Omental fat pad (tissue), 3 donors: ENCODE measurements at regions not wholly inside any gene's neighbourhood (a gene's known extent, or its start where the extent isn't known, plus 50 kb on each side); places are given as distances from the start of the nearest gene placed in this dataset.

Experiments used
- ATAC-seq: fragments of 150-250 bp; one replicate; pipeline ENCODE4 v1.9.1; 2016; ENCODE audit warnings: mild to moderate bottlenecking, moderate library complexity; ENCODE audit not compliant: low FRiP score
- DNase-seq: peaks from one replicate; pipeline ENCODE4 v3.0.0-alpha.2; 2019; ENCODE audit warnings: low spot score
- TF ChIP-seq, protein P1 (sequence below), 3 donors: fragments of 450-650 bp; IDR thresholded peaks; one replicate each; pipeline ENCODE4 v1.5.1; 2016 to 2017; ENCODE audit warnings: antibody characterized with exemption in 3 of 3, mild to moderate bottlenecking in 3 of 3, moderate library complexity in 2 of 3

GRCh38 chr18:29057703-29058102 is 880.8 kb upstream of the CDH2 start:
- TF ChIP-seq, protein P1, sequence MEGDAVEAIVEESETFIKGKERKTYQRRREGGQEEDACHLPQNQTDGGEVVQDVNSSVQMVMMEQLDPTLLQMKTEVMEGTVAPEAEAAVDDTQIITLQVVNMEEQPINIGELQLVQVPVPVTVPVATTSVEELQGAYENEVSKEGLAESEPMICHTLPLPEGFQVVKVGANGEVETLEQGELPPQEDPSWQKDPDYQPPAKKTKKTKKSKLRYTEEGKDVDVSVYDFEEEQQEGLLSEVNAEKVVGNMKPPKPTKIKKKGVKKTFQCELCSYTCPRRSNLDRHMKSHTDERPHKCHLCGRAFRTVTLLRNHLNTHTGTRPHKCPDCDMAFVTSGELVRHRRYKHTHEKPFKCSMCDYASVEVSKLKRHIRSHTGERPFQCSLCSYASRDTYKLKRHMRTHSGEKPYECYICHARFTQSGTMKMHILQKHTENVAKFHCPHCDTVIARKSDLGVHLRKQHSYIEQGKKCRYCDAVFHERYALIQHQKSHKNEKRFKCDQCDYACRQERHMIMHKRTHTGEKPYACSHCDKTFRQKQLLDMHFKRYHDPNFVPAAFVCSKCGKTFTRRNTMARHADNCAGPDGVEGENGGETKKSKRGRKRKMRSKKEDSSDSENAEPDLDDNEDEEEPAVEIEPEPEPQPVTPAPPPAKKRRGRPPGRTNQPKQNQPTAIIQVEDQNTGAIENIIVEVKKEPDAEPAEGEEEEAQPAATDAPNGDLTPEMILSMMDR (IDR thresholded peaks at IDR 0.05) = no peak
- no peak for ATAC-seq
- DNase-seq = no peak

DNA sequence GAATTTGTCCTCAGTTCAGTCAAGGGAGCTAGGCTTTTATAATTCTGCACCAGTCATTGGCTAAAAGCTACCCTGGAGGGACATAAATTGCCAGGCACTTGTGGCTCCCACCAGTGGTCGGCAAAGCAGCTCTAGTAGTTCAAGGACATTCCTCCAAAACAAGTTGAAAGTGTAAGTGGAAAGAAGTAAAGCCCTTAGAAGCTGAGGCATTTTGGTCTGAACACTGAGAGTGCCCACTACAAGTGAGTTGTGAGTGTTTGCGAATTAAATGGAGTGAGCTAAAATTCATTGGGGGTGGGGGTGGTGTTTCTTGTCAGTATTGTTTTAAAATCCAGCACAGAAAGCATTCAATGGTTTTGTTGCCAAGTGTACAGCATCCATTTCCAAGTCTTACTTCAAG is 879.9 kb upstream of the CDH2 start:
- ATAC-seq = no peak
- TF ChIP-seq, protein P1 (IDR thresholded peaks at IDR 0.05) = no peak
- no peak for DNase-seq

GRCh38 chr18:29041976-29042375 is 865.0 kb upstream of the CDH2 start:
- no peak for ATAC-seq
- no peak for DNase-seq
- TF ChIP-seq, protein P1 (IDR thresholded peaks at IDR 0.05) = no peak

DNA sequence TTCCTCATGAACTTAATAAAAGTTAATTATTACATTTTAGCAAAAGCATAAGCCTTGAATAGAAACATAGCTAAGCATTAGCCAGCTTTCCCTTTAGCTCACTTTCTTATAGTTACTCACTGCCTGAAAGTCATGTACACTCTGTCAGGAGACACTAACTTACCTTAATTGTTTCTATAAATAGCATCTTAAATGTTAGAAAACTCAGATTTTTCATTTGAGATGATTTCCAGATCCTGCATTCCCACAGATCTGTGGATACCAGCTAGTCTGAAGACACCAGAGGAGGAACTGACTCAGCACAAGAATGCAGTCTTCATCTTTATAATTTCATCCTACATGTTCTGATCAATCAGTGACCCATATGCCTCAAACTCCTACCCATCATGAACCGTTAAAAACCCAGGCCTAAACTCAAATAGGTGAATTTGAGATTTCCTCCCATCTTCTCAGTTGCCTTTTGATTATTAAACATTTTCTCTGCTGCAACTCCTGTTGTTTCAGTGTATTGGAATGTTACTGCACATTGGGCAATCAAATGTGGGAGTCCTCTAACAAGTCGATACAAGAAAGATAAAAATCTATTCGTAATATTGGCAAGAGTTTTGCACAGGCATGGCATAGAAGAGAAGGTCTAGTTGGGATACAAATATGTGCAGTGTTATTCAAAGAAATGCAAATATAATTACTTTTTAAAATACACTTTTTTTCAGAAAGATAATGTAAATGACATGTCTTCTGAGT is 857.4 kb upstream of the CDH2 start:
- DNase-seq = no peak
- TF ChIP-seq, protein P1 (IDR thresholded peaks at IDR 0.05) = no peak
- no peak for ATAC-seq

DNA sequence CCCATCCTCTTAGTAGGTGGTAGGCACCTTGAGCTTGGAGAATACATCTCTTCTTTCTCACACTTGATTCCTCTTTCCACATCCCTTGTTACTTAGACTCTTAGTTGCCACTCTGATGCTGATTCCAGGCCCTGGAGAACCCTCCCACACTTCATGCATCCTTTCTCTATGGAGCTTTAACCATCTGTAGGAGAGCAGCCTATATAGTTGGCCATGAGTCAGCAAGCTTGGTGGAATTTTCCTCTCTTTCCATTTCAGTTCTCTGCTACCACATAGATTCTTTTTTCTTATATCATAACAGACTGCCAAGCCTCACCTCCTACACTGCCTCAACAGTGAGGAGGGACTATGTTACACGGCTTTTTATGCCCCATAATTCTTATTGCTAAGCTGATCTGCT is 851.6 kb upstream of the CDH2 start:
- TF ChIP-seq, protein P1 (IDR thresholded peaks at IDR 0.05) = no peak
- no peak for DNase-seq
- no peak for ATAC-seq

- TF ChIP-seq, protein P1 (IDR thresholded peaks at IDR 0.05) = no peak
Measured at GRCh38 chr18:29018976-29019375, 842.0 kb upstream of the CDH2 start.

DNA sequence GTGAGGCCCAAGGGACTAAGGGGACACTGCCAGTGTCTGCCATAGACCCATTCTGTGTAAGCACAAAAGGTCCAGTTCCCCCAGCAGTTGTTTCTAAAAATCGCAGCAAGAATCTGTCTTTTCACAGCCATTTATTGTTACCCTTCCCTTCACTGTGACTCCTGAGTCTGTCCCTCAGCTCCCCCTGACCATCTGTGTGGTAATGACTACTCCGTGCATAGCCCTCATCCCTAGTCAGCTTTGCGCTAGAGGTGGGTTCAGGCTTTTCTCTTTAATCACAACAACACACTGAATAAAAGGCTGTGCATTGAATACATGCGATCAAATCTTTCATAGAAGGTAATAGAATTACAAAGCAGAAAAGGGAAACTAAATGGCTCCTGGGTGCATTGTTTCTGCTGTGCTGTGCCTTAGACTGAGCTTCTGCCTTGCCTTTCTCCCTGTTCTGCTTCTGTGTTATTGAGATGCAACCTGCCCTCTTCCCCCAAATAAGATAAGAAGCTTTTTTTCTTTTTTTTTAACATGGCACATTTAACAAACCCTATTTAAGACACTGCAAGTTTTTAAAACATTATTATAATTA is 836.0 kb upstream of the CDH2 start:
- TF ChIP-seq, protein P1 (IDR thresholded peaks at IDR 0.05) = no peak
- no peak for ATAC-seq
- DNase-seq = no peak

More at GRCh38 chr18:29018976-29019375, 842.0 kb upstream of the CDH2 start:
- DNase-seq (no peak), ATAC-seq (no peak)
